GM12878 (cell line): ENCODE measurements at regions not wholly inside any gene's neighbourhood (a gene's known extent, or its start where the extent isn't known, plus 50 kb on each side); places are given as distances from the start of the nearest gene placed in this dataset.

Source experiments
- CEBPZ ChIP-seq: fragments of 150-350 bp; IDR thresholded peaks from 2 replicates; pipeline ENCODE4 v1.6.1; 2016; ENCODE audit warnings: low read depth, low read length
- CREB1 ChIP-seq: IDR thresholded peaks from 2 replicates; pipeline ENCODE4 v1.6.1; 2012; ENCODE audit warnings: low read depth, mild to moderate bottlenecking, inconsistent platforms
- CTCF ChIP-seq, 3 experiments: IDR thresholded peaks in 2 of 3; conservative IDR thresholded peaks in 1 of 3; 2 replicates each; pipeline ENCODE4 v1.5.1; 2011; ENCODE audit warnings: low read depth in 3 of 3, low read length in 3 of 3, mild to moderate bottlenecking in 3 of 3, control low read depth in 2 of 3, moderate library complexity in 2 of 3, inconsistent platforms in 1 of 3, mixed read lengths in 1 of 3; ENCODE audit not compliant: control insufficient read depth in 2 of 3, insufficient read depth in 1 of 3; ENCODE audit errors: extremely low read depth in 1 of 3
- EGR1 ChIP-seq, 2 experiments: IDR thresholded peaks; 1 replicate in 1 of 2; 2 replicates in 1 of 2; pipeline ENCODE4 v1.6.1; 2011 to 2012; ENCODE audit warnings: low read depth in 2 of 2, low read length in 2 of 2, borderline replicate concordance in 1 of 2, mild to moderate bottlenecking in 1 of 2, moderate library complexity in 1 of 2

DNA sequence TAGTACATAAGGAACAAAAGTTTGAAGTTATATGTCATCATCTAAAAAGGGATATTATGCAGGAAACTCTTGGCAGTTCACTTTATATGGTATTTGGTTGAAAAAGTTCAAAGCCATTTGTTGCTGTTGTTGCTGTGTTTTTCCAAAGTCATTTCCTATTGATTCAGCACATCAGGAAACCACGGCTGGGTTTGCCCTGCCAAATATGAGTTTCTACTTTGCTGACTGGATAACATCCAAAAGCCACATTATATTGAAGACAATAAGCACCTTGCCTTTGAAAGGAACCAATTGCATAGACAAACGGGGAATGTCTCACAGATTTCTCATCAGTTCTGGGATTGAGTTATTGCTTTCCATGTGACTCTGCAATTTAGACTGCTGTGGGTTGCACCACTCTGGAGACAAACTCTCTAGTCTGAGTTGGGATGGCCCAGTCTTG lies 206.1 kb downstream of the SLC39A8 start:
- TF ChIP-seq EGR1 (IDR thresholded peaks at IDR 0.05; ENCODE audit: borderline replicate concordance in 1 of 2, low read depth in 2 of 2, low read length in 2 of 2) (no peak), CTCF (IDR thresholded peaks at IDR 0.05 in 2 of 3, conservative IDR thresholded peaks at IDR 0.05 in 1 of 3; ENCODE audit: control insufficient read depth in 2 of 3, extremely low read depth in 1 of 3, insufficient read depth in 1 of 3, low read depth in 3 of 3, low read length in 3 of 3) (no peak), CEBPZ (no peak), CREB1 (no peak)
